Hypothalamus (tissue), 51 donors: ENCODE measurements at regions not wholly inside any gene's neighbourhood (a gene's known extent, or its start where the extent isn't known, plus 50 kb on each side); places are given as distances from the start of the nearest gene placed in this dataset.
"Not testable (repeated sequence)": the region's sequence is repeated elsewhere in the genome, so short reads cannot be mapped to it uniquely, and the experiment has no call there.

Experiments used
- DNase-seq, 51 donors: peaks; one replicate each; lab custom pipeline; 2025; lab: John Stamatoyannopoulos, UW

GRCh38 chr6:168867247-168868102 is 386.2 kb downstream of the THBS2 start:
- no peak for DNase-seq

- no peak for DNase-seq
Observed at GRCh38 chr6:168866534-168866933, 387.1 kb downstream of the THBS2 start.

GRCh38 chr6:168865522-168865921 is 388.1 kb downstream of the THBS2 start:
- DNase-seq = no peak

- DNase-seq = peak in 10 of 51 donors; percentile 13 to 69 (median 40)
Observed at GRCh38 chr6:168864541-168865460, 388.8 kb downstream of the THBS2 start.

GRCh38 chr6:168863467-168863866 is 390.2 kb downstream of the THBS2 start:
- DNase-seq = no peak

GRCh38 chr6:168862346-168862980 is 391.2 kb downstream of the THBS2 start:
- peak in 2 of 51 donors; percentile 14 to 53 for DNase-seq

- DNase-seq = no peak
Observed at GRCh38 chr6:168860987-168861386, 392.7 kb downstream of the THBS2 start.

- DNase-seq = no peak
Observed at GRCh38 chr6:168860341-168860740, 393.3 kb downstream of the THBS2 start.

- DNase-seq = no peak
Observed at GRCh38 chr6:168858926-168859325, 394.7 kb downstream of the THBS2 start.

GRCh38 chr6:168856914-168857313 is 396.7 kb downstream of the THBS2 start:
- no peak for DNase-seq

GRCh38 chr6:168852376-168852884 is 401.2 kb downstream of the THBS2 start:
- no peak for DNase-seq

GRCh38 chr6:168851460-168852375 is 401.9 kb downstream of the THBS2 start:
- peak in 1 of 51 donors; percentile 17 for DNase-seq

GRCh38 chr6:168850027-168850736 is 403.5 kb downstream of the THBS2 start:
- DNase-seq = not testable (repeated sequence)

- DNase-seq = no peak
Observed at GRCh38 chr6:168849459-168849858, 404.2 kb downstream of the THBS2 start.

GRCh38 chr6:168848797-168849196 is 404.8 kb downstream of the THBS2 start:
- DNase-seq = no peak

GRCh38 chr6:168844821-168845609 is 404.0 kb downstream of the SMOC2 start:
- DNase-seq = no peak

- DNase-seq = not testable (repeated sequence)
Observed at GRCh38 chr6:168842632-168843212, 401.7 kb downstream of the SMOC2 start.
